Fibroblast of lung (primary cell): ENCODE measurements at regions not wholly inside any gene's neighbourhood (a gene's known extent, or its start where the extent isn't known, plus 50 kb on each side); places are given as distances from the start of the nearest gene placed in this dataset.

ENCODE experiments used
- CTCF ChIP-seq, 2 donors: IDR thresholded peaks in 1 of 2; conservative IDR thresholded peaks in 1 of 2; 1 replicate in 1 of 2; 2 replicates in 1 of 2; pipeline ENCODE4 v1.5.1; 2011 to 2012; ENCODE audit warnings: low read length in 2 of 2, control low read depth in 1 of 2, inconsistent platforms in 1 of 2, low read depth in 1 of 2, mild to moderate bottlenecking in 1 of 2
- EZH2 ChIP-seq: IDR thresholded peaks from 2 replicates; pipeline ENCODE4 v1.5.1; 2012; ENCODE audit warnings: low read length, control low read depth, mild to moderate bottlenecking; ENCODE audit errors: missing control alignments

GRCh38 chr10:9260690-9261089, 1206.2 kb downstream of the GATA3 start:
- TF ChIP-seq CTCF (conservative IDR thresholded peaks at IDR 0.05 in 1 of 2, IDR thresholded peaks at IDR 0.05 in 1 of 2; ENCODE audit: low read depth in 1 of 2, low read length in 2 of 2) (no peak), EZH2 (no peak)
